Left hindlimb (tissue), 1 donor: ENCODE measurements at regions not wholly inside any gene's neighbourhood (a gene's known extent, or its start where the extent isn't known, plus 50 kb on each side); places are given as distances from the start of the nearest gene placed in this dataset.
A peak's percentile ranks its signal among the peaks of the same experiment; 100 is the strongest.
"Not testable (repeated sequence)": the region's sequence is repeated elsewhere in the genome, so short reads cannot be mapped to it uniquely, and the experiment has no call there.

ENCODE experiments used
- DNase-seq: peaks from one replicate; pipeline ENCODE4 v3.0.0-alpha.2; 2018

DNA sequence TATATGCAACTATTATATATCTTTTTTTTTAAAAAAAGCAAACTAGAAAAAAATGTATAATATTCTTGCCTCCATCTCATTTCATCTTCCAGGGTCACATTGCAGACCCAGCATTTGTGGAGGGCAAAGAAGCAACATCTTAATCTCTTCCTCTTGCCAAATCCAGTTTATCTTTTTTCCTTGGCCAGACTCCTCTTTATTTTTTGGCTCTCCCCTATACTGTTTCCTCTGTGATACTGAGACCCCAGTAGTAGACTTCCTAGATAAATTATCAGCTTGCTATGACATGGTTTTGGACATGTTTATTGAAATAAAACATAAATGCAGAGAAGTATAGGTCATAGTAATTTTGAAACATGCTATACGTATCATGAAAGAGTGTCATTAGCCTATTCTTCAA, 303.8 kb upstream of the DDHD1 start:
- no peak for DNase-seq

DNA sequence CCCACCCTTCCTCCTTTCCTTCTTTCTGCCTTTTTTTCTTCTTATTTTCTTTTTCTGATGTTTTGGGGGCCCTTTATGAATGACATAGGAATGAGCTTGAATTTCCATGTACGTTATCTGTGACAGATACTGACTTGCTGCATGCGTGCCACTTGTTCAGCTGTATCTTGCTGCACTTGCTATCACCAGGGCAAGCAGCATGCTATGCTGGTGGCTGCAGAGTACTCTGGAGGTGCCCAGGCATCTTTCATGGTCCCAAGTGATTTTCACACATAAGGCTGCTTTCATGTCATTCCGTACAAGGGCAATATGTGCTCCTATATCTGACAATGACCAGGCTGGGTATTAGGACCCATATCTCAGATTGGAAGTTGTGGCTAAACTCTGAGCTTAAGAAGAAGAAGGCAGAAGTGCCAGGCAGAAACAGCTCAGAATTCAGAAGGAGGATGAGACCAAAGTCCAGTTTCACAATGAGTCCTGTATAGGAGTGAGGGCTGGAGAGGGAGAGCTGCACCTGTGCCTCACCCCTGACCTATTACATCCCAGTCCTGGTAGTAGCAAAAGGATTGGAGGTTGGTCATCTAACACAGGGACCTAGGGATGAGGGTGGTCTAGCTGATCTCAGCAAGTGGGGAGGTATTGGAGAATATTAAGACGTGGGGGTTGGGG, 299.0 kb upstream of the DDHD1 start:
- DNase-seq, result no peak

DNA sequence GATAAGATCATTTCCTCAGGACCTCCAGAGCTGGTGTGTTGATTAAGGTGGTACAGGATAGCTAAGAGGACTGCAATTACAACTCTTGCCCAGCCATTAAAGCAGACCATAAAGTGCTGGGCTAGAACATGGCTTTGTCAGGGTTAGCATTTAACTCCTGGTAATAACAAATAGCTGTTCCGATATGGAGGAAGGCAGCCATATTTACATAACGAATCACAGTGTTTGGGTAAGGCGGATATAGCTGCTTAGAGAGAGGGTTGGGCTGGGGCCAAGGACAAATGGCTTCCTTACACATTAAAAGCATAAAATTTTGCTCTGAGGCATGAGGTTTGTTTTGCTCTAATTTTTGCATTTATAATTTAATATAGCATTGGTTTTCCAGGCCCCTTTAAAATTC, 297.7 kb upstream of the DDHD1 start:
- no peak for DNase-seq

DNA sequence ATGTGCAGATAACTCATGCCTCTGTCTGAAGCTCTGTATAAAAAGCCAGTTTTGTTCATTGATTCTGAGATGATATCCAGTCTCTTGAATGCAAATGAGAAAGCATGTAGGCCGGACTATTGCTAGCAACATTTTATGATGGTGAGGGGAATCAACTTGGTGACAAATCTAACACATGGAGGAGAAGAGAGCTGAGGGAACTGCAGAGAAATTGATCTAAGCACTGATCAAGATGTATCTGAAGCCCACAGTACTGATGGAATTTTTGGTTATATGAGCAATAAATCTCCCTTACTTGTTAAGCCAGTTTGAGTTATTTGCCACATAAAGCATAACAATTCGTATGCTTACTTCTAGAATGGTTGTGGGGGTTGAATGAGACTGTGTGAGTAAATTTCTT, 295.6 kb upstream of the DDHD1 start:
- no peak for DNase-seq

DNA sequence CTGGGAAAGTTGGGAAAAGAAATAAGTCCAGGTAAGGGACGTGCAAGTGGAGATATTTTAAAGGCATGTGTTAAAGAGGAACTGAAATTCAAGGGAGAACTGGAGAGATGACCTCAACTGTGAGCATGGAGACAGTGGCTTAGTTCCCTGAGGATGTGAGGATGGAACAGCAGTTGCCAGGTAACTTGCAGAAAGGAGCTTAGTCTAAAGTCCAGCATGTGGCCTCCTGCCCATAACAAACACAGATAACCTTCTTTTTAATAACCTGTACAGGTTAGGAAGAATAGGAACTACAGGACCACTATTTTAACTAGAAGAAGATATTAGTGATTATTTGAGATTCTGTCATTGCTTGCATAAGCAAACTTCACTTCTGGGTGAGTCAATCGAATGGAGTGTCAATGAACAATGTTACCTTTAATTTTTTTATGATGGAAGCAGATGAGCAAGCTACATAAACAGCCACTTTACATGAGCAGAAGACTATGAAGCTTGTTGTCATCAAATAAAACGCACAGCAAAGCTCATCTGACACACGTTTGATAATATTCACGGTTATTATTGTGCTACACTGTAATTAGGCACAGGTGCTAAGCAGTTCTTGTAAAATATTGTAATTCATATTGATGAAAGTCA, 291.7 kb upstream of the DDHD1 start:
- no peak for DNase-seq

DNA sequence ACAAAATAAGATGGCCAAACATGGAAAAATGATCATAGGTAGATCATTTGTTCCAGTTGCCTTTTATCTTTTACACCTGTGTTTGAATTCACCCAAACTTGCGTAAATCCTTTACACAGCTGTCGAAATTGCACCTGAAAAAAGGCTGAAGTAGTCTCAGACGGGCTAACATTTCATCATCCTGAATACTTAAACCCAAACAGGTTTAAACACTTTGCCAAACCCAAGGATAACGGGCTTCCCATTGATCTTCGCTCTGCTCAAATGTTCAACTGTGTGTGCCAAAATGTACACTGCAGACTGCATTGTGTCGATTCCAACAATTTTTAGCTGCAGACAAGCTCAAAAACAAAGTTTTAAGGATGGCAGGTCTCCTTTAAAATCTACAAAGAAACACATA, 288.7 kb upstream of the DDHD1 start:
- no peak for DNase-seq

DNA sequence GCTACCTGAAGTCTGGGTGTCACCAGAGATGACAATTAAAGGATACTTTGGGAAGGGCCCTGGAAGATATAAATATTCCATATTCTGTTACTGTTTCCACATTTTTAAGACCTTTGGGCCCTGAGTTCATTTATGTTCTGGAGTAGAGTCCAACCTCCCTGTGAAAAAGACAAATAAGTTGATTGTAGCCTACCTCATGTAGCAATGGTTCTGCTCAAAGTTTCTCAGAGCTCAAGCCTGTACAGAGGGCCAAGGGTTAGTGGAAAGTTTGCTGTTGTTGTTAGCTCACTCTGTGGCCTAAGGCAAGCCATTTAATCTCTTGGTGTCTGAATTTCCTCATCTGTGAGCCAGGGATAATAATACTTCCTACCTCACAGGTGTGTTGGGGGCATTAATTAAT, 284.7 kb upstream of the DDHD1 start:
- no peak for DNase-seq

DNA sequence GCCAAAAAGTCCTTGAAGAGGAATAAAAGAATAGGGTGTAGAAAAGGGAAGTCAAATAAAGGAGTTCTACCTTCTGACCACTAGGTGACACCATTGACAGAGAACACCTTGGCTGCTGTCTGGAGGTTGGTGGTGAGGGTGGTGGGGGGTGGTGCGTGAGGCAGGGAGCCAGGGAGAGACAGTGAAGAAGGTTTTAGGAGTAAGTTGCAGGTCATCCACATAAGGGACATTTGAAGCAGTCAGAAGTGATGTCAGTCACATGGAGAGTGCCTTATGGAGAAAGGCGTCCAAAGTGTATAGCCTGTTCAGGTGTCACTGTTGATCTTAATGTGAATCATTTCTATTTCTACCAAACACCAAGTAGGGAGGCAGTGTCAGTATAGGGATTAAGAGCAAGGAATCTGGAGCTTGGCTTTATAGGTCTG, 279.3 kb upstream of the DDHD1 start:
- peak; percentile 31 for DNase-seq

DNA sequence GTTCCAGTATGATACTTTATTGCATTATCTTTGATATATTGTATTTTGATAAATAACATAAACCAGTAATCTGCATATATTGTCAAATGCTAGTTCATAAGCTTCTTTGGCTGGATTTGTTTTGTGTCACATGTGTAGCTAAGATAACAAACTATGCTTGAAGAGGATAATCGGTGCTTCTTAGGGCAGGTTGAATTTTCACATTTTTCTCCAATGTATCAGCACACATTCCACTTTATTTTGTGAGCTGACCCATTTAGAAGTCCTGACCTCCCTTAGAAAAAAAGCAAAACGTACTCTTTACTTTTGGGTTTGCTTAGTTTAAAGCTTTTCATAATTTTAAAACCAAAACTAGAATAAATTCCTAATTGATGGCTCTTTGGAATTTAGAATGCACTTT, 277.7 kb upstream of the DDHD1 start:
- DNase-seq, result no peak

DNA sequence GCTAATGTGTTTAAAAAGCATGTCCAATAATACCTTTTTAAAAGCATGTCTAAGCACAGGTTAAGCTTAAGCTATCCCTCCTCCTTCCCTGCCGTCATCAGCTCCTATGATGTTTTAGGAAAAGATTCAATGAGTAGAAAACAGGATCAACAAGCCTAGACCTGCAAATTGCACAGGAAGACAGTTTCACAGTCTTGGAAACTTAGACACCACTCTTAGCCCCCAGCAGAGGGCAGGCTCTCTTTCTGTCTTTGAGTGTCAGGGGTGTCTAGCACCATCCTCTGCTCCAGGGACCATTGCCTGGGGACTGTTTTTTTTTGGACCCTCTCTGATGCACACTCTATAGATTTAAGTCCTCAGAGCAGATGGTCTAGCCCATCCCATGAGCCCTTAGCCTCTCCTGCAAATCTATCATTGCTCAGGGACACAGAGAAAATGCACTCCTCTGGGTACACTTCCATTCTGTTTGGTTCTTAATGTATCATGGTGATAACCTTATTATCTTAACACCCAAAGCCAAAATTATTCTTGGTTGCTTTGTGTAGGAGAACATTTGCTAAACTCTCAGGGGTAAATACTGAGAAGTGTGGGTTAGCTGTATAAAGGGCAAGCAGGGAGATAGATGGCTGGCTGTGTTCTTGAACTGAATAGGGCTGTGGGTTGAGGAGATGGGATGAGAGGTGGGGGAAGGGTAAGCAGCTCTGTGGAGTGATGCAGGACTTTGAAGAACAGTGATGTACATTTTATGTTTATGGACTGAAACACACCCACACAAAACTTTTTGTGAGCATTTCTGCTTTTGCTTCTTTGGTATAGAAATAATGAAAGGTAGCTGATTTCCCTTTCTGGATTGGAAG, 259.9 kb upstream of the DDHD1 start:
- DNase-seq, result no peak

DNA sequence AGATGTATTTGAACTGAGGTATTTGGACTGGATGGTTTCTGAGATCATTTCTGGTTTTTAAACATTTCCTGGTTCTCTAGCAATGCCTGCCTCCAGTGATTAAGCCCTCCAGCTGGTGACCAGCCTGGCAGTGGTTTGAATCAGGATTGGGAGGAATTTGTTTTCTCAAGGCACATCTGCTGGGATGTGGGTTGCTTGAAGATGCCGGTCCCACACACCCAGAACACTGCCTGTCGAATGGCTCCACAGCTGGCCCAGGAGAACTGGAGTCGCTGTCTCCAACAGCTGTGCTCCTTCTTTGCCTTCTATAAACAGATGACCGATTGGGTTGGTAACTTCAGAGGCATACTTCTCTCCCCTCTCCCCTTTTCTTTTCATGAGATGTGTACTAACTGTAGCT, 258.0 kb upstream of the DDHD1 start:
- DNase-seq, result peak; percentile 65

DNA sequence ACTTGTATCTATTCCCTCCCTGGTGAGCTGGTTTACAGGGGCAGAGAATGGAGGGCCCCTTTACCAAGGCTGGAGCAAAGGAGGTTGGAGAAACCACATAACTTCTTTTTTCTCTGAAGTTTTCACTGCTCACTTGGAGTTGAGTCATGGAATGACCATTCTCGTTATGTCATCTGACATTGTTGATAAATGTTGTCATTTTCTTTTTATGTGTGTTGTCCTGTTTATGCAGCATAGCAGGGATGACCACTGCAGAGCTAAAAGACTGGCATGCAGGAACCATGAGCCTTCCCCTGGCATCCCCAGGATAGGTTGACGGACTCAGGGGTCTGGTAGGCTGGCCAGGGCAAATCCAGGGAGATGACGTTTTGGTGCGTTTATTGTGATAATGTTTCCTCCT, 256.8 kb upstream of the DDHD1 start:
- no peak for DNase-seq

DNA sequence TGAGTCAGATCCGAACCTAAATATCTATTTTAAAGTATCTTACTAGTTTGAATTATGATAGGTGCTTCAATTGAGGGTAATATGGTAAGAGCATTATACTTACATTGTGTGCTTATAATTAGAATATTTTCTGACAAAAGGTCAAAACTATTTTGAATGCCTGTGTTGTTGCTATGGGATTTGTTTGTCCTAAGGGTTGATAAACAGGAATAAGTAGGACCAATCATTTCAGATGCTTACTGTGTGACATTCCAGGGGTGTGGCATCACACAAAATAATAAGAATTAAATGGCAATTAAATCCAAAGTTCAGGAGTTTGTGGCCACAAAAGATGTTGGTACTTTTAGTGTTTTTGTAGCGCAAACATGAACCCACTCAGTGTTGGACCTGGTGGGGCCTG, 256.2 kb upstream of the DDHD1 start:
- DNase-seq, result no peak

DNA sequence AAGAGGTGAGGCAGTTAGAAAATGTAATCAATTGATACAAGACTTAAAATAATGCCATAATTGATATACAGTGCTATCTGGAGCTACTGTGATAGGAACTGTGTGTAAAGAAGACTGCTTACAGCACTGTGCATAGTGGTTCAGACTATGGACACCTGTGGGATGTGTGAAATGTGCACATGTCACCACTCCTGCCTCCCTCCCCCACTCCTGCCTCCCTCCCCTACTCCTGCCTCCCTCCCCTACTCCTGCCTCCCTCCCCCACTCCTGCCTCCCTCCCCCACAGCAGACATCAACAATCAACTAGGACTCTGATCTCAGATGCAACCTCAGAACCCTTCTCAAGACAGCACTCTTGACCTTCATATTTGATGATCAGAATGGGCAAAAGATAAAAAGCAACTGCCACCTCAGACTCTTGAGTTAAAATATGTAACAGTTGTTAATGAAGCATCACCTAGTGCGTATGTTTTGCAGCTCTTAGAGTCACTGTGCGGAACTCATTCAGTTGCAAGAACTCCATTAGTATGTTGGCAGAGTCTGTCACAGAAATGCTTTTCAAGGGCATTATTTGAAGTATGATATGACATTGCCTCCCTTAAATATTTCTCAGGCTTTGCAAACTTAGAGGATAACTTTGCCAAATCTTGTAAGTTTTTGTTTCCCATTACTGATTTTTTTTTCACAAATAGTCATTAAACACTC, 255.2 kb upstream of the DDHD1 start:
- no peak for DNase-seq

DNA sequence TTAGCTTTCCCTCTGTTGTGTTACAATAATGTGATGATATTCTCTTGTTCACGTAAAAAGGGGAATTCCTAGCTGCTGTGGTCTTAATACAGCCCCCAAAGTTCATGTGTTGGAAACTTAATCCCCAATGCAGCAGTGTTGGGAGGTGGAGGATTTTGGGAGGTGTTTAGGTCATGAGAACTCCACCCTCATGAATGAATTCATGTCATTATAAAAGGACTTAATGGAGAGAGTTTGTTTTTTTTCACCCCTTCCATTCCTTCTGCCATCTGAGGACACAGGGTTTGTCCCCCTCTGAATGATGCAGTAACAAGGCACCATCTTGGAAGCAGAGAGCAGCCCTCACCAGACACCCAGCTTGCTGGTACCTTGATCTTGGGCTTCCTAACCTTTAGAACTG, 253.4 kb upstream of the DDHD1 start:
- DNase-seq, result no peak

DNA sequence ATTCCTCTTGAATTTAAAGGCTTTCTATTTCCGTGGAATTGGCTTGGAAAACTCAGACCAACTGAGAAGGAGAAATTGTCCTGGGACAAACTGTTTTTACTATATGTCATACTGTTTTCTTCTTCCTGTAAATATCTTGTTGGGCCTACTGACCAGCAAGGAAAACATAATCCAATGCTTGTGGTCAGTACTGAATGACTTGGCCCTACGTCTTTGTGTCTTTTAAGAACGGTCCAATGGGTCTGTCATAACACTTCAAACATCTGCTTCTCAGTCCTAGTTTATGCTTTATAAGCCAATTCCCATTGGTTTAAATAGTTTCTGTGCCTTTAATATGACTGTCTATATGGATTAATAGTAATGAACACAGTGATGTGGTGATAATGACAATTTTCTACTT, 248.5 kb upstream of the DDHD1 start:
- DNase-seq, result no peak

DNA sequence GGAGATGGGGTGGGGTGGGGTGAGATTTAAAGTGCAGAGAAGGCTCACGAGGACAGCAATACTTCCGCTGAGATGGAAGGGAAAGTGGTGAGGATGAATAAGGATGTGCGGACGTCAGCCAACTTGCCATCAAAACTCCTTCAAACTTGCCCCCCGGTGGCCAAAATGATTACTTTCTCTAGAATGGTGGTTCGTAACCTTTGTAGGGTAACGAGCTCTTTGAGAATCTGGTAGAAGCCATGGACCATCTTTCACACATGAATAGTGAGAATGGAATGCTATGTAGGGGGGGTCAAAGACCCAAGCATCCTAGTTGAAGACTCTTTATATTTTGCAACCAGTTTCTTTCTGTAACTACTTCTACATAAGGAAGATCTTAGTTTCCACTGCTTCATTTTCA, 245.9 kb upstream of the DDHD1 start:
- no peak for DNase-seq

DNA sequence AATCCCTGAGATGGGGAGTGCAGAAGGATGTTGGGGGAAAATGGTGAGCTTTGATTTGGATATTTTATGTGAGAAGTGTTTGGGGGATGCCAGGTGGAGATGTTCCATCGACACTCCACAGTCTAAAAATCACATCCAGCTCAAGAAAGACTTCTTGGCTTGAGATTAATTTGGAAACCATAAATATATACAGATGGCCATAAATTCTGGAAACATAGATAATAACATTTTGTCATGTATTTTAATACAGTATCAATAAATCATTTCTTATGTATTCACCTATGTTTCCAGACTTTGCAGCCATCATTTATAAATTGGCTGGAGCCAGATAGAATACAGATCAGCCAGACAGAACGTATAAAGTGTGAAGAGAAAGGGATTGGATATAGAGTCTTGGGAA, 245.5 kb upstream of the DDHD1 start:
- DNase-seq, result no peak

DNA sequence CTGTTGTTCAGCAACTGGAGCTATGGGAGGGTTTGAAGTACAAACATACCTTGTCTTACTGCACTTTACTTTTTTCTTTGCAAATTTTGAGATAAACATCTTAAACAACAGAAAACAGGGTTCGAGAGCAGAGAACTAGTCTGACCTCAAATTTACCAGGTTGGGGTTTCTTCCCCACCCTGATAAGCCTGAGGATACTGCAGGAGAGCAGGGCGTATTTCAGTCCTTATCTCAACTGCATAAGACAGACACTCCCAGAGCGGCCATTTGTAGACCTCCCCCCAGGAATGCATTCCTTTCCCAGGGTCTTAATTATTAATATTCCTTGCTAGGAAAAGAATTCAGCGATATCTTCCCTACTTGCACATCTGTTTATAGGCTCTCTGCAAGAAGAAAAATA, 242.1 kb upstream of the DDHD1 start:
- not testable (repeated sequence) for DNase-seq

DNA sequence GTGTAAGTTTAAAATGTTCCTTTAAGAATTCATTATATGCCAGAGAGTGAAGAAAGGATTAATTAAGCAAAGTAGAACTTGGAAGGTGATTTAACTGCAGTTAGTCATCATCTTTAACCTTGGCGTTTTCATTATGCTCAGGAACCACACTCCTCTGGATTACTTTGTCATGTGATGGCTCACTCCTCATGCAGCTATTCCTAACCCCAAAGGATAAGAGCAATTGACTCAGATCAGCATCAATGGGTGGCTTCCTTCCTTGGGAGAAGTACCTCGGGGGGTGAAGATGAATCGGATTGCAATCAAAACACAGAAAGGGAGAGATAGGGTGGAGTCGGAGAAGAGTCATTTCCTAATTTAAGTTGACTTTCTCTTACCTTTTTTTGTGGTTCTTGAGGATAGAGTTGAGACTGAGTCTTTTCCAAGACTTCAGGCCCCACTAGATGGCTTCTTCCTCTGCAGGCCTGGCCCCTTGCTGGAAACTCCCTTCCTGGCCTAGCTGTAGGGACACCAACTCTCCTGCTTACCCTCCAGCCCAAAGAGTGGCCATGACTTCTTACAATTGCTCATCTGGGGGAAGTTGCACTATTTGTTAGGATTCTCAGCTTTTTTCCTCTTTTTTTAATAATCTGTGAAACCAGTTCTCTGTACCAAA, 238.6 kb upstream of the DDHD1 start:
- DNase-seq, result no peak

DNA sequence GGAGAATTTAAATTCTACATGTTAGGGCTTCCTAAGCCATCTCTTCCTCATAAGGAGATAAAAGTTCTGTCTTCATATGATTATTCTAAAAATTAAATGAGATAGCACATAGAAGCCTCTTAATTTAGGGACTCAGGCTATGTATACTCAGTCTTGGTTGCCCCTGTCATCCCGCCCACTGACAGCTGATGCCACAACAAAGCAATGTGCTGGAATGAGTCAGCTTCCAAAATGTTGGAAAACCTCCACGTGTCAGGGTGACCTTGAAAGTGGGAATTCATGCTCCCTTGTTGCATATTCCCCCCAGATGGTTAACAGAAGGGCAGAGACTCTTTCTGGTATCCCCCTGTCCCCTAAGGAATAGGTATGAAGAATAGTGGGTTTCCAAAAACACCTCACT, 238.0 kb upstream of the DDHD1 start:
- no peak for DNase-seq

DNA sequence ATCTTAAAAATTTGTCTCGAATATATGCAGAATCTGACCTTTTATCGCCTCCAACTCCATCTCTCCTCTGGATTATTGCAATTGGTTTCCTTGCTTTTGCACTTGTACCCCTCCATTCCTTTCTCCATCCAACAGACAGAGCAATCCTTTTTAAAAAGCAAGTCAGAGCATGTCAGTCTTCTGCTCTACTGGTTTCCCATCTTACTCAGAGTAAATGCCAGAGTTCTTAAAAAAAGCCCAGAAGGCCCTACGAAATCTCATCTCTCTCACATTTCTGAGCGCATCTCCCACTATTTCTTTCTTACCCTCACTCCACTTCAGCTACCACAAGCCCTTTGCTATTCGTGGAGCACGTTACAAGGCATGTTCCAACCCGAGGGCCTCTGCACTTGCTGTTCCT, 236.9 kb upstream of the DDHD1 start:
- DNase-seq, result no peak

DNA sequence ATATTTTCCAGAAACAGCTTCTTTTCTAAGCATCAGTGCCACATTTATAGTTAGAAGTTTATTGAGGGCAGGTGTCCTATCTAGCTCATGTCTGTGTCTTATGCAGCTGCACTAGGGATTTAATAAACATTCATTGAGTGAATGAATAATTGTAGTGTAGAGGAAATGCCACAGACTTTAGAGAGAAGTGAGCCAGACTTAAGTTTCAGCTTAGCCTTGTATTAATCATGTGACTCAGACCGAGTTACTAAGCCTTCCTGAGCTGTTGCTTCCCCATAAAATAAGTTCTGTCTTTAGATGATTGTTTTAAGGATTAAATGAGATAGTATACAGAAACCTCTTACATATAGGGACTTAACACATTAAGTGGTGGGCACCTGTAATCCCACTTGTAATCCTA, 236.1 kb upstream of the DDHD1 start:
- no peak for DNase-seq
